ENCODE measurements at regions not wholly inside any gene's neighbourhood (a gene's known extent, or its start where the extent isn't known, plus 50 kb on each side); places are given as distances from the start of the nearest gene placed in this dataset.

DNA sequence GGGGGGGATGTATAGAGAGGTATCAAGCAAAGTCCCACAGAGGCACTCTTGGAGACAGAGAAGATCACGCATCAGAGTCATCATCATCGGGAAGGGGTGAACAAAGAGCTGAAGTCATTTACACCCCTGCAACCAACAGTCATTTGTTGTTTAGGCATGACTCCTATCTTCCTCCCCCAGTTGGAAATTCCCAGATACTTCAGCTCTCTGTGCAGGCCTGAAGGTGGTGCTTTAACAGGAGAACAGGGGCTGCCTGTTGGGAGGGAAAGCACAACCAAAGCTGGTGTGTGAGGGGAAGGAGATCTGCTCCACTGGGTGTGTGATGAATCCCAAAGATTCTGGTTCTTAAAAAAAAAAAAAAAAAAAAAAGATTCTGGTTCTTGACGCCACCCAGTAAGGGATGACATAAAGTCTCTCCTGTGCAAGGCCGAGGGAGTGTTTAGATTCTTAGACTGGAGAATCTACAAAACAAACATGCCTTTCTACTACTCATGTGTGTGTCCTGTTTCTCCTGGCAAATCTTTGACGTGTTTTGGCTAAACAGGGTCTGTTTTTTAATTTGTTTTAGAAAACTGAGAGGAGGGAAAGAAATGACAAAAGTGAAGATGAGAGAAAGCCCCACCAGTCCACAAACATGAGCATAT lies 121.0 kb upstream of the ARHGAP5 start:
- TF ChIP-seq, protein P1, sequence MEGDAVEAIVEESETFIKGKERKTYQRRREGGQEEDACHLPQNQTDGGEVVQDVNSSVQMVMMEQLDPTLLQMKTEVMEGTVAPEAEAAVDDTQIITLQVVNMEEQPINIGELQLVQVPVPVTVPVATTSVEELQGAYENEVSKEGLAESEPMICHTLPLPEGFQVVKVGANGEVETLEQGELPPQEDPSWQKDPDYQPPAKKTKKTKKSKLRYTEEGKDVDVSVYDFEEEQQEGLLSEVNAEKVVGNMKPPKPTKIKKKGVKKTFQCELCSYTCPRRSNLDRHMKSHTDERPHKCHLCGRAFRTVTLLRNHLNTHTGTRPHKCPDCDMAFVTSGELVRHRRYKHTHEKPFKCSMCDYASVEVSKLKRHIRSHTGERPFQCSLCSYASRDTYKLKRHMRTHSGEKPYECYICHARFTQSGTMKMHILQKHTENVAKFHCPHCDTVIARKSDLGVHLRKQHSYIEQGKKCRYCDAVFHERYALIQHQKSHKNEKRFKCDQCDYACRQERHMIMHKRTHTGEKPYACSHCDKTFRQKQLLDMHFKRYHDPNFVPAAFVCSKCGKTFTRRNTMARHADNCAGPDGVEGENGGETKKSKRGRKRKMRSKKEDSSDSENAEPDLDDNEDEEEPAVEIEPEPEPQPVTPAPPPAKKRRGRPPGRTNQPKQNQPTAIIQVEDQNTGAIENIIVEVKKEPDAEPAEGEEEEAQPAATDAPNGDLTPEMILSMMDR (IDR thresholded peaks at IDR 0.05), result no peak
- TF ChIP-seq POLR2A (IDR thresholded peaks at IDR 0.05), result no peak
